HG02970 (cell line): ENCODE measurements at regions not wholly inside any gene's neighbourhood (a gene's known extent, or its start where the extent isn't known, plus 50 kb on each side); places are given as distances from the start of the nearest gene placed in this dataset.

Source experiments
- ATAC-seq: cut with Tn5 transposase; IDR thresholded peaks from one replicate; pipeline ENCODE4 v1.9.1; 2021; ENCODE audit warnings: mild to moderate bottlenecking, moderate library complexity, moderate number of reproducible peaks; ENCODE audit not compliant: unreplicated experiment, low FRiP score

- ATAC-seq: no peak
Measured at GRCh38 chr12:38985961-38986360, 80.6 kb upstream of the CPNE8 start.

GRCh38 chr12:38984388-38984787 lies 79.0 kb upstream of the CPNE8 start:
- ATAC-seq: no peak

- no peak for ATAC-seq
Measured at GRCh38 chr12:38983117-38983571, 77.8 kb upstream of the CPNE8 start.

GRCh38 chr12:38977132-38977531 lies 71.7 kb upstream of the CPNE8 start:
- no peak for ATAC-seq

GRCh38 chr12:38969706-38970105 lies 64.3 kb upstream of the CPNE8 start:
- ATAC-seq: no peak

- no peak for ATAC-seq
Measured at GRCh38 chr12:38961683-38962082, 56.3 kb upstream of the CPNE8 start.

GRCh38 chr12:38961012-38961411 lies 55.6 kb upstream of the CPNE8 start:
- no peak for ATAC-seq

GRCh38 chr12:38956337-38956736 lies 50.9 kb upstream of the CPNE8 start:
- ATAC-seq: no peak
